Hepatocyte (in vitro differentiated cells): ENCODE measurements at regions not wholly inside any gene's neighbourhood (a gene's known extent, or its start where the extent isn't known, plus 50 kb on each side); places are given as distances from the start of the nearest gene placed in this dataset.

Experiments used
- DNase-seq: peaks from one replicate; pipeline ENCODE4 v3.0.0-alpha.2; 2016; ENCODE audit warnings: low spot score
- H2AFZ ChIP-seq: fragments of 200-600 bp; sonication (generic); 2 replicates; pipeline ENCODE4 v1.6.0; 2016; ENCODE audit warnings: antibody characterized with exemption, mild to moderate bottlenecking
- H3K27ac ChIP-seq: fragments of 200-600 bp; sonication (generic); 2 replicates; pipeline ENCODE4 v1.5.1; 2016; ENCODE audit warnings: mild to moderate bottlenecking
- H3K27me3 ChIP-seq: fragments of 200-600 bp; sonication (generic); 2 replicates; pipeline ENCODE4 v1.6.1; 2016
- H3K36me3 ChIP-seq: fragments of 200-600 bp; sonication (generic); replicated peaks from 2 replicates; pipeline ENCODE4 v1.5.1; 2016; ENCODE audit warnings: low read depth; ENCODE audit not compliant: insufficient read depth
- H3K4me1 ChIP-seq: fragments of 200-600 bp; sonication (generic); 2 replicates; pipeline ENCODE4 v1.5.1; 2016; ENCODE audit warnings: mild to moderate bottlenecking, moderate library complexity; ENCODE audit not compliant: insufficient read depth
- H3K4me2 ChIP-seq: fragments of 200-600 bp; sonication (generic); 2 replicates; pipeline ENCODE4 v1.6.0; 2016
- H3K4me3 ChIP-seq: fragments of 200-600 bp; sonication (generic); 2 replicates; pipeline ENCODE4 v1.5.1; 2016; ENCODE audit warnings: mild to moderate bottlenecking
- H3K79me2 ChIP-seq: fragments of 200-600 bp; sonication (generic); 2 replicates; pipeline ENCODE4 v1.6.0; 2017; ENCODE audit warnings: mild to moderate bottlenecking
- H3K9me2 ChIP-seq: fragments of 200-600 bp; sonication (generic); replicated peaks from 2 replicates; pipeline ENCODE4 v1.6.0; 2017; ENCODE audit warnings: mild to moderate bottlenecking; ENCODE audit not compliant: insufficient read depth
- H3K9me3 ChIP-seq: fragments of 200-600 bp; sonication (generic); 2 replicates; pipeline ENCODE4 v1.5.1; 2016; ENCODE audit warnings: low read depth, mild to moderate bottlenecking
- H4K20me1 ChIP-seq: fragments of 200-600 bp; sonication (generic); 2 replicates; pipeline ENCODE4 v1.6.0; 2016; ENCODE audit warnings: mild to moderate bottlenecking; ENCODE audit not compliant: insufficient read depth, poor library complexity, severe bottlenecking
- CTCF ChIP-seq: fragments of 200-600 bp; sonication (generic); IDR thresholded peaks from 2 replicates; pipeline ENCODE4 v1.5.1; 2016; ENCODE audit warnings: antibody characterized with exemption, mild to moderate bottlenecking; ENCODE audit not compliant: poor library complexity
- EZH2 ChIP-seq: fragments of 200-600 bp; sonication (generic); IDR thresholded peaks from 2 replicates; pipeline ENCODE4 v1.6.1; 2016; ENCODE audit warnings: antibody characterized with exemption, mild to moderate bottlenecking, borderline replicate concordance
- EZH2phosphoT487 ChIP-seq: fragments of 200-600 bp; sonication (generic); IDR thresholded peaks from one replicate; pipeline ENCODE4 v1.6.1; 2018; ENCODE audit warnings: antibody characterized with exemption, mild to moderate bottlenecking, low read depth, moderate library complexity; ENCODE audit not compliant: unreplicated experiment, severe bottlenecking
- WGBS: methylation state at CpG from one replicate; pipeline ENCODE4 v1.1.6; 2016; ENCODE audit warnings: low lambda C conversion rate; ENCODE audit errors: missing lambda C conversion rate; 5-methylcytosine and 5-hydroxymethylcytosine counted together

DNA sequence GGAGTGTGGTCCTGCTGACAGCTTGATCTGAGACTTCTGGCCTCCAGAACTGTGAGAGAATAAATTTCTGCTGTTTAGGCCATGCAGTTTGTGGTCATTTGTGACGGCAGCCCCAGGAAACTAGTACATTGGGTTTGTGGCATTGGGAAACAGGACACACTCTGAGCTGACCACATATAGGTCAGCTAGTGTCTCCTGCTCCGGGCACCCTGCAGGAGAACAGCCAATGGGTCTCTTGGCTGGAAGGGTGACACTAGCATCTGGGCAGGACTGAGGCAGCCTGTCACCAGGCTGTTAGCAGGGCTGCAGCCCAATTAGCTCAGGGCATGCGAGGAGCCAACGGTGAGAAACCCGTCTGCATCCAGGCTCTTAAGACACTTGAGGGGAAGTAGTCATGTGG is 83.2 kb downstream of the PITPNM2 start:
- Histone ChIP-seq H3K9me3 (no peaks in the 10 kb centered on the region), H2AFZ (no peak overlapping the region), H3K36me3 (no peaks in the 10 kb centered on the region), H3K4me3 (no peak overlapping the region), H3K4me1 (peaks cover 17% of the 10 kb centered on the region), H4K20me1 (no peaks in the 10 kb centered on the region), H3K27me3 (no peaks in the 10 kb centered on the region), H3K27ac (no peak overlapping the region), H3K4me2 (no peak overlapping the region), H3K9me2 (no peaks in the 10 kb centered on the region), H3K79me2 (peaks cover 3% of the 10 kb centered on the region)
- TF ChIP-seq EZH2 (no peak), CTCF (no peak), EZH2phosphoT487 (no peak)
- no peak for DNase-seq
- WGBS: 94% methylated on average over 5 of the region's 5 CpGs

DNA sequence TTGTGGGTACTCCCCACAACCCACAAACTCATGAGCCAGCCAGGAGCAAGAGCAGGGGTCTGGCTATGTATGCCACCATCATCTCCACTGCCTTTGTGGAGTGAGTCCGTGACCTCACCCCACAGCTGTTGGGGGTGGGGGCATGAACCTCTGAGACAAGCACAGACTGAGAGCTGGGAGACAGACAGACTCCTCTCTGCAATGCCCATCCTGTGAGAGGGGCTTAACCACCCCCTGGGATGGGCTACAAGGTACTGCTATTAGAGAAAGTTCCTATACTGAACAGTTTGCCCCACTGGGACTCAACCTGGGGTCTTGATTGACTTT is 84.5 kb downstream of the PITPNM2 start:
- H2AFZ ChIP-seq: no peak overlapping the region
- H3K4me3 ChIP-seq: no peak overlapping the region
- DNase-seq: no peak
- 100% methylated on average over 1 of the region's 1 CpG for WGBS
- H3K4me2 ChIP-seq: no peak overlapping the region
- no peaks in the 10 kb centered on the region for H3K9me3 ChIP-seq
- peaks cover 26% of the 10 kb centered on the region for H3K4me1 ChIP-seq
- no peaks in the 10 kb centered on the region for H3K9me2 ChIP-seq
- no peak overlapping the region for H3K27ac ChIP-seq
- no peaks in the 10 kb centered on the region for H3K27me3 ChIP-seq
- TF ChIP-seq CTCF (no peak), EZH2phosphoT487 (no peak), EZH2 (no peak)
- peaks cover 3% of the 10 kb centered on the region for H3K79me2 ChIP-seq
- no peaks in the 10 kb centered on the region for H4K20me1 ChIP-seq
- H3K36me3 ChIP-seq: no peaks in the 10 kb centered on the region

DNA sequence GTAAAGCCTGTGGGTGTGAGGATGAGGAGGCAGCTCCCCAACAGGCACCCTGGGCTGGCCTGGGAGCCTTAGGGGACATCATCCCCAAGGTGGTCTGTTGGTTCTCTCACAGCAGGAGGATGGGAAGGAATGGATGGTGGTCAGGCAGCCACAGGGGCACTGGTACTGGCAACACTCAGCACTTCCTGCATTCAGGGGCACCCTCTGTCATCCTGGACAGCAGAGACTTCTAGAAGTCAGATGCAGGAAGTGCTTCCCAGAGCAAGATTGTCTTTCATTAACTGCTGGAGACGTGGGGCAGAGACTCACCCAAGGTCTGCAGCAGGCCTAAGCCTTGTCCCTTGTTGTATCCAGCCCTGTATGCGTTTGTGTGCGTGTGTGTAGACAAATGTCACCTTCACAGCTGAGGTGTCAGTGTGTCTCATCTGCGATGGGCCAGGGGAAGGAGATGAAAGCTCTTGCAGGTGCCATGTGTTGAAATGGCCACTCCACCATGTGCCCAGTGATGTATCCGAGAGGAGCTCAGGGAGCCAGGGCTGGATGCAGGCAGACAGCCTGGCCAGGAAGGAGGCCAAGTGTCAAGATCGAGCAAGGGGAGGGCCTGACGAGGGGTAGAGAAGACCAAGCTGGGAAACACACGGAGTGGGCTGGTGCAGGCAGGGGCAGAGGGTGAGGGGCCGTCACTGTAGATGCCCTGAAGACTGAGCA is 85.1 kb downstream of the PITPNM2 start:
- 94% methylated on average over 9 of the region's 9 CpGs for WGBS

More for the DNA sequence above, 85.1 kb downstream of the PITPNM2 start:
- H3K36me3 ChIP-seq: no peaks in the 10 kb centered on the region
- TF ChIP-seq EZH2: no peak
- TF ChIP-seq EZH2phosphoT487: no peak
- TF ChIP-seq CTCF: no peak
- H3K27me3 ChIP-seq: no peaks in the 10 kb centered on the region
- H3K4me2 ChIP-seq: no peak overlapping the region
- H4K20me1 ChIP-seq: no peaks in the 10 kb centered on the region
- peaks cover 6% of the 10 kb centered on the region for H3K79me2 ChIP-seq
- no peak overlapping the region for H3K27ac ChIP-seq
- H3K9me3 ChIP-seq: no peaks in the 10 kb centered on the region
- no peaks in the 10 kb centered on the region for H3K9me2 ChIP-seq
- no peak overlapping the region for H2AFZ ChIP-seq
- DNase-seq: no peak
- no peak overlapping the region for H3K4me3 ChIP-seq
- peaks cover 26% of the 10 kb centered on the region for H3K4me1 ChIP-seq
